Mammary epithelial cell (primary cell): ENCODE measurements at regions not wholly inside any gene's neighbourhood (a gene's known extent, or its start where the extent isn't known, plus 50 kb on each side); places are given as distances from the start of the nearest gene placed in this dataset.

ENCODE experiments used
- EZH2 ChIP-seq: IDR thresholded peaks from 2 replicates; pipeline ENCODE4 v1.6.1; 2012; ENCODE audit warnings: low read length, inconsistent platforms, borderline replicate concordance
- TF ChIP-seq, protein P1 (sequence below), 2 donors: IDR thresholded peaks in 1 of 2; conservative IDR thresholded peaks in 1 of 2; 2 replicates each; pipeline ENCODE4 v1.5.1; 2011 to 2012; ENCODE audit warnings: inconsistent platforms in 2 of 2, low read length in 2 of 2, mild to moderate bottlenecking in 2 of 2, control low read depth in 1 of 2, low read depth in 1 of 2; ENCODE audit not compliant: insufficient read depth in 1 of 2; ENCODE audit errors: extremely low read depth in 1 of 2

DNA sequence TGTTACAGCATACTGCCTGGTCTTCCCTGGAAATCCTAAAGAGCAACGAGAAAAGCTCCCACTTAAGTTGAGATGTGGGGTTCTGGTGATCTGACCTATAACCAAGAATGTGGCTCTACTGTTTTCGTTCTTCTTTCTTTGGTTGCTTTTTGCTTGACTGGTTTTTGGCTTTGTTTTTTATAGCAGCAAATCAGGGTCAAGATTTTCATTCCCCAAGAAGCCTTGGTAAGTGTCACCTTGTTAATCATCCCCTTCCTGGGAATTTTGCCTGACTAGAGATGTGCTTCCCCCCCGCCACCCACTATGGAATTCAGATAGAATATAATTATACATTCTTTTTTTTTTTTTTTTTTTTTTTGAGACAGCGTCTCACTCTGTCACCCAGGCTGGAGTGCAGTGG, 116.7 kb upstream of the FOXN3 start:
- TF ChIP-seq, protein P1, sequence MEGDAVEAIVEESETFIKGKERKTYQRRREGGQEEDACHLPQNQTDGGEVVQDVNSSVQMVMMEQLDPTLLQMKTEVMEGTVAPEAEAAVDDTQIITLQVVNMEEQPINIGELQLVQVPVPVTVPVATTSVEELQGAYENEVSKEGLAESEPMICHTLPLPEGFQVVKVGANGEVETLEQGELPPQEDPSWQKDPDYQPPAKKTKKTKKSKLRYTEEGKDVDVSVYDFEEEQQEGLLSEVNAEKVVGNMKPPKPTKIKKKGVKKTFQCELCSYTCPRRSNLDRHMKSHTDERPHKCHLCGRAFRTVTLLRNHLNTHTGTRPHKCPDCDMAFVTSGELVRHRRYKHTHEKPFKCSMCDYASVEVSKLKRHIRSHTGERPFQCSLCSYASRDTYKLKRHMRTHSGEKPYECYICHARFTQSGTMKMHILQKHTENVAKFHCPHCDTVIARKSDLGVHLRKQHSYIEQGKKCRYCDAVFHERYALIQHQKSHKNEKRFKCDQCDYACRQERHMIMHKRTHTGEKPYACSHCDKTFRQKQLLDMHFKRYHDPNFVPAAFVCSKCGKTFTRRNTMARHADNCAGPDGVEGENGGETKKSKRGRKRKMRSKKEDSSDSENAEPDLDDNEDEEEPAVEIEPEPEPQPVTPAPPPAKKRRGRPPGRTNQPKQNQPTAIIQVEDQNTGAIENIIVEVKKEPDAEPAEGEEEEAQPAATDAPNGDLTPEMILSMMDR (conservative IDR thresholded peaks at IDR 0.05 in 1 of 2, IDR thresholded peaks at IDR 0.05 in 1 of 2; ENCODE audit: extremely low read depth in 1 of 2, insufficient read depth in 1 of 2, low read depth in 1 of 2, low read length in 2 of 2), result no peak
- TF ChIP-seq EZH2, result no peak
